ENCODE measurements at regions not wholly inside any gene's neighbourhood (a gene's known extent, or its start where the extent isn't known, plus 50 kb on each side); places are given as distances from the start of the nearest gene placed in this dataset.
"Not testable (repeated sequence)": the region's sequence is repeated elsewhere in the genome, so short reads cannot be mapped to it uniquely, and the experiment has no call there.

DNA sequence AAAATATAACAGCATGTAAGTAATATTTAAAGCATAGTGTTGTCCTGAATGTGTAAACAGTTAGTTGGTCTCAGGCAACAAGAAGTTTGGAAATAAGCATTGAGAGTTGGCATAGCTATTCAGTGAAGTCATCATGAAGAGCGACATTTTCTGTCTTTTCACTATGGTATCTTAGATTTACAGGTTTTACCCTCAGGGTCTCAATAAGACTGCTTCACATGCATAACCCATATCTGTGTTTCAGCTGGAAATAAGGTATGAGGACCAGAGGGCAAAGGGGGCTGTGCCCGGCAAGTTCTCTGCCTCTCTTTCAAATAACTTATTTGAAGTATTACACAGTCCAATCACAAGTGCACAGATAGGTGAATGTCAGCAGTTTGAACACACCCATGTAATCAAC is 290.2 kb upstream of the CNTN3 start:
- DNase-seq (ENCODE audit: low spot score in 2 of 2, unreplicated experiment in 2 of 2), result no peak
- no peak overlapping the region for H3K4me3 Mint-ChIP-seq
- H3K9me3 Mint-ChIP-seq, result peaks cover 7% of the 10 kb centered on the region
- no peak overlapping the region for H3K27ac Mint-ChIP-seq
- TF ChIP-seq, protein P1, sequence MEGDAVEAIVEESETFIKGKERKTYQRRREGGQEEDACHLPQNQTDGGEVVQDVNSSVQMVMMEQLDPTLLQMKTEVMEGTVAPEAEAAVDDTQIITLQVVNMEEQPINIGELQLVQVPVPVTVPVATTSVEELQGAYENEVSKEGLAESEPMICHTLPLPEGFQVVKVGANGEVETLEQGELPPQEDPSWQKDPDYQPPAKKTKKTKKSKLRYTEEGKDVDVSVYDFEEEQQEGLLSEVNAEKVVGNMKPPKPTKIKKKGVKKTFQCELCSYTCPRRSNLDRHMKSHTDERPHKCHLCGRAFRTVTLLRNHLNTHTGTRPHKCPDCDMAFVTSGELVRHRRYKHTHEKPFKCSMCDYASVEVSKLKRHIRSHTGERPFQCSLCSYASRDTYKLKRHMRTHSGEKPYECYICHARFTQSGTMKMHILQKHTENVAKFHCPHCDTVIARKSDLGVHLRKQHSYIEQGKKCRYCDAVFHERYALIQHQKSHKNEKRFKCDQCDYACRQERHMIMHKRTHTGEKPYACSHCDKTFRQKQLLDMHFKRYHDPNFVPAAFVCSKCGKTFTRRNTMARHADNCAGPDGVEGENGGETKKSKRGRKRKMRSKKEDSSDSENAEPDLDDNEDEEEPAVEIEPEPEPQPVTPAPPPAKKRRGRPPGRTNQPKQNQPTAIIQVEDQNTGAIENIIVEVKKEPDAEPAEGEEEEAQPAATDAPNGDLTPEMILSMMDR (IDR thresholded peaks at IDR 0.05; ENCODE audit: unreplicated experiment), result no peak
- no peaks in the 10 kb centered on the region for H3K4me1 Mint-ChIP-seq
- H3K27me3 Mint-ChIP-seq (ENCODE audit: low read depth), result no peaks in the 10 kb centered on the region
- no peaks in the 10 kb centered on the region for H3K36me3 Mint-ChIP-seq

DNA sequence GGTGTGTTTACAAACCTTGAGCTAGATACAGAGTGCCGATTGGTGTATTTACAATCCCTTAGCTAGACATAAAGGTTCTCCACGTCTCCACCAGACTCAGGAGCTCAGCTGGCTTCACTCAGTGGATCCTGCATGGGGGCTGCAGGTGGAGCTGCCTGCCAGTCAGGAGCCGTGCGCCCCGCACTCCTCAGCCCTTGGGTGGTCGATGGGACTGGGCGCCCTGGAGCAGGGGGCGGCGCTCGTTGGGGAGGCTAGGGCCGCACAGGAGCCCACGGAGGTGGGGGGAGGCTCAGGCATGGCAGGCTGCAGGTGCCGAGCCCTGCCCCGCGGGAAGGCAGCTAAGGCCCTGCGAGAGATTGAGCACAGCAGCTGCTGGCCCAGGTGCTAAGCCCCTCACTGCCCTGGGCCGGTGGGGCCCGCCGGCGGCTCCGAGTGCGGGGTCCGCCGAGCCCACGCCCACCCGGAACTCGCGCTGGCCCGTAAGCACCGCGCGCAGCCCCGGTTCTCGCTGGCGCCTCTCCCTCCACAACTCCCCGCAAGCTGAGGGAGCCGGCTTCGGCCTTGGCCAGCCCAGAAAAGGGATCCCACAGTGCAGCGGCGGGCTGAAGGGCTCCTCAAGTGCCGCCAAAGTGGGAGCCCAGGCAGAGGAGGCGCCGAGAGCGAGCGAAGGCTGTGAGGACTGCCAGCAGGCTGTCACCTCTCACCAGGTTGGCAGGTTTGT is 285.5 kb upstream of the CNTN3 start:
- H3K4me3 Mint-ChIP-seq, result not testable (repeated sequence)

DNA sequence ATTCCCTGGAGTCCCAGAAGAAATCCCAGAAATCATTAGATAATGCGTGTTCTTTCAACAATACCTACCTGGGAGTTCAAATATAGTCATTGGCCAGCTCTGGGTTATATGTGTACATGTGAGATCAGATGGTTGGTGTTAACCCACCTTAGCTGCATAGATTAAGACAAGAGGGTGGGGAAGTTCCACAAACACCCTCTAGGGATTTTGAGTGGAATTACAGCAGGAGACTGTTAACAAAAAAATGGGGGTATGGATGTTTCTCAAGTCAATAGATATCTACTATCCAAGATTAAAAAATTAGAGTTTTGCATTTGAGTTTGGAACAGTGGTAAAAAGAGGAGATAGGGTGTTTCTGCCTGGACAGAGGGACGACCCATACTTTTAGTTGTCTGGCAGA is 282.5 kb upstream of the CNTN3 start:
- Mint-ChIP-seq H3K36me3 (no peaks in the 10 kb centered on the region), H3K27ac (no peak overlapping the region), H3K27me3 (ENCODE audit: low read depth) (peaks cover 2% of the 10 kb centered on the region), H3K4me1 (no peaks in the 10 kb centered on the region), H3K4me3 (no peak overlapping the region), H3K9me3 (no peaks in the 10 kb centered on the region)
- DNase-seq (ENCODE audit: low spot score in 2 of 2, unreplicated experiment in 2 of 2), result no peak
- TF ChIP-seq, protein P1 (IDR thresholded peaks at IDR 0.05; ENCODE audit: unreplicated experiment), result peak; percentile 49

More for the DNA sequence above, 285.5 kb upstream of the CNTN3 start:
- DNase-seq (ENCODE audit: low spot score in 2 of 2, unreplicated experiment in 2 of 2); H3K27me3 Mint-ChIP-seq (ENCODE audit: low read depth); H3K36me3 Mint-ChIP-seq; H3K4me1 Mint-ChIP-seq; H3K27ac Mint-ChIP-seq; H3K9me3 Mint-ChIP-seq: not testable (repeated sequence)

DNA sequence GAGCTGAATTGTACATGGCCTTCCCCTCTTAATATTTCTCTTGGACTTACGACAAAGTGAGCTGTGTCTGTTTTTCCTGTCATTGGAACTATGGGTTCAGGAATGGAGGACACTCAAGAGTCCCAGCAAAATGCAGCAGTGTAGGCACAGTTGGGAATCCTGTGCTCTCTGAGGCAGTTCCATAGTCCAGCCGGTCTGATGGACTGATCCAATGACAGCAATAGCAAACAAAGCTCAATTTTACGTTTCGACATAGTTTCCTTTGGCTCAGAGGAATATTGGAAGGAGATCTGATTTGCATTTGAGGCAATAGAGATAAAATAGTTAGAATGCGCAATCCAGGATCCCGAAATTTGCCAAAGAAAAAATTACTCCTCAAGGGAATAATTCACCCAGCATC is 276.9 kb upstream of the CNTN3 start:
- peaks cover 14% of the 10 kb centered on the region for H3K9me3 Mint-ChIP-seq
- H3K36me3 Mint-ChIP-seq, result no peaks in the 10 kb centered on the region
- H3K4me1 Mint-ChIP-seq, result no peaks in the 10 kb centered on the region
- no peak overlapping the region for H3K4me3 Mint-ChIP-seq
- TF ChIP-seq, protein P1 (IDR thresholded peaks at IDR 0.05; ENCODE audit: unreplicated experiment), result no peak
- DNase-seq (ENCODE audit: low spot score in 2 of 2, unreplicated experiment in 2 of 2), result no peak
- no peaks in the 10 kb centered on the region for H3K27me3 Mint-ChIP-seq (ENCODE audit: low read depth)
- H3K27ac Mint-ChIP-seq, result no peak overlapping the region

DNA sequence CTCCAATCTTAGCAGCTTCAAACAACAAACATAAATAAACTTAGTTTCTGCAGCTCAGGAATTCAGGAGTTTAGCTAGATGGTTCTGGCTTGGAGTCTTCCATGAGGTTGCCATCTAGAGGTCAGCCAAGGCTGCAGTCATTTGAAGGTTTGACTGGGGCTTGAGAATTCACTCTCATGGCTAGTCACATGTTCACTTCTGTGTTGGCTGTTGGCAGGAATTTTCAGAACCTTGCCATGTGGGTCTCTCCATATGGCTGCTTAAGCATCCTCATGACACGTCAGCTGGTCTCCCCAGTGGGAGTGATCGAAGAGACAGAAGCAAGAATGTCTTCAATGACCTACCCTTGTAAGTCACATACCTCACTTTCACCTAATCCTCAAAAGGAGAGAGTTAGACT is 269.2 kb upstream of the CNTN3 start:
- TF ChIP-seq, protein P1 (IDR thresholded peaks at IDR 0.05; ENCODE audit: unreplicated experiment), result no peak
- no peaks in the 10 kb centered on the region for H3K4me1 Mint-ChIP-seq
- H3K9me3 Mint-ChIP-seq, result peaks cover 14% of the 10 kb centered on the region
- DNase-seq (ENCODE audit: low spot score in 2 of 2, unreplicated experiment in 2 of 2), result no peak
- peaks cover 13% of the 10 kb centered on the region for H3K27me3 Mint-ChIP-seq (ENCODE audit: low read depth)
- no peak overlapping the region for H3K4me3 Mint-ChIP-seq
- no peak overlapping the region for H3K27ac Mint-ChIP-seq
- no peaks in the 10 kb centered on the region for H3K36me3 Mint-ChIP-seq

DNA sequence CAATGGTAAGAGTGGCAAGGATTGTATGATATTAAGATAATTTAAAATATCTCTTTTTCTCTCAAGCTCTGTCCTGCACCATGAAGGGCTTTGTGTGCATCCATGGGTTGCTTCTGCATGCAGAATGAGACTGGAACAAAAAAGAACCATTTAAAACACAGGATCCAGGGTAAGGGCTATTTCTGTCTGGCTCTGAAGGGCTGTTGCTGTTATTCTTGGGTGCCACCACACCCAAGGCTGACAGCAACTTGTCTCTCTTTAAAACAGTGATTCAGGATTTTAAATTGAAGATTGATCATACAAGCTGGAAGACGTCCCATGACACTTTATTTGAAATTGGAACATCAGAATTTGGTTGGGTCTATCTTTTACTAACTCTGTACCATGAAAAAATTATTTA is 268.8 kb upstream of the CNTN3 start:
- TF ChIP-seq, protein P1 (IDR thresholded peaks at IDR 0.05; ENCODE audit: unreplicated experiment), result no peak
- no peak for DNase-seq (ENCODE audit: low spot score in 2 of 2, unreplicated experiment in 2 of 2)
- no peak overlapping the region for H3K27ac Mint-ChIP-seq
- H3K9me3 Mint-ChIP-seq, result peaks cover 11% of the 10 kb centered on the region
- peaks cover 13% of the 10 kb centered on the region for H3K27me3 Mint-ChIP-seq (ENCODE audit: low read depth)
- no peak overlapping the region for H3K4me3 Mint-ChIP-seq
- H3K36me3 Mint-ChIP-seq, result no peaks in the 10 kb centered on the region
- no peaks in the 10 kb centered on the region for H3K4me1 Mint-ChIP-seq

All from mesothelial cell of epicardium (in vitro differentiated cells).